T-helper 9 cell (primary cell): ENCODE measurements at regions not wholly inside any gene's neighbourhood (a gene's known extent, or its start where the extent isn't known, plus 50 kb on each side); places are given as distances from the start of the nearest gene placed in this dataset.
"Not testable (repeated sequence)": the region's sequence is repeated elsewhere in the genome, so short reads cannot be mapped to it uniquely, and the experiment has no call there.

Experiments
- DNase-seq: peaks from one replicate; pipeline ENCODE4 v3.0.0-alpha.2; 2020

DNA sequence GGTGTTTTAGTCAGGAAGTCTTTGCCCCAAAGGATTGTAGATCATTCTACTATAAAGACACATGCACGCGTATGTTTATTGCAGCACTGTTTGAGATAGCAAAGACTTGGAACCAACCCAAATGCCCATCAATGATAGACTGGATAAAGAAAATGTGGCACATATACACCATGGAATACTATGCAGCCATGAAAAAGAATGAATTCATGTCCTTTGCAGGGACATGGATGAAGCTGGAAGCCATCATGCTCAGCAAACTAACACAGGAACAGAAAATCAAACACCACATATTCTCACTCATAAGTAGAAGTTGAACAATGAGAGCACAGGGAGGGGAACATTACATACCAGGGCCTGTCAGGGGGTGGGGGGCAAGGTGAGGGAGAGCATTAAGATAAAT is 340.8 kb upstream of the TENM3 start:
- DNase-seq: not testable (repeated sequence)

DNA sequence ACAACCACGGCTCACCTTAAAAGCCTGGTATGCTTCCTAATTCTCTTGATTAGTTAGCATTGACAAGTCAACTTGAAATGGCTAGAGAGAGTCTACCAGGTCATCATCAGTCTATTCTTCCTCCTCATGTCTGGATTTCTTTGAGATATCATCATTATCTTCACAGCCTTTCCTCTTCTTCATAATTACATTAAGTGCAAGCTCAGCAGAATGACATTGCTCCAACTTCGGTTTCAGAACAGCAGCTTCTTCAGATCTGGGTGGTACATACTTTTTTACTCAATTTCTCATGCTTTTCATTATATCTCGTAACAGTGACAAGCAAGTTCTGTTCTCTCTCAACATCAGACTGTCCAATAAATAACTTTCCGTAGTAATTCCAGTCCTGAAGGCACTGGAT is 337.5 kb upstream of the TENM3 start:
- DNase-seq: no peak

DNA sequence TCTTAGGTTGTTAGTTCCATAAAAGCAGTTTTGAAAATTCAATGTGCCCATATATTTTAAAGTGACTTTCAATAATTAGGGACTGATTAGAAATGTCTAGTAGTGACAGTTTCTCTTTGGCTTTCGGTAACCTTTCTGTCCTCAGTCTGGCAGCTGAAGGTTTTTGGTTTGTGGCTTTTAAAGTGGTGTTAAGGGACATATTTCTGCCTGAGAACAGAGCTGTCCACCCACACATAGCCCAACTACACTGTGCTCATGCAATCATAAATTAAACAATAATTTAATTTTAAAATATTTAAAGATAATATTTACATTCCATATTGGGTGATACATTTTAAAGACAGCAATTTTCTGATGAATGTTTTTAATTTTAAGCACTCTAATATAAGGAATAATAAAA is 335.0 kb upstream of the TENM3 start:
- no peak for DNase-seq

DNA sequence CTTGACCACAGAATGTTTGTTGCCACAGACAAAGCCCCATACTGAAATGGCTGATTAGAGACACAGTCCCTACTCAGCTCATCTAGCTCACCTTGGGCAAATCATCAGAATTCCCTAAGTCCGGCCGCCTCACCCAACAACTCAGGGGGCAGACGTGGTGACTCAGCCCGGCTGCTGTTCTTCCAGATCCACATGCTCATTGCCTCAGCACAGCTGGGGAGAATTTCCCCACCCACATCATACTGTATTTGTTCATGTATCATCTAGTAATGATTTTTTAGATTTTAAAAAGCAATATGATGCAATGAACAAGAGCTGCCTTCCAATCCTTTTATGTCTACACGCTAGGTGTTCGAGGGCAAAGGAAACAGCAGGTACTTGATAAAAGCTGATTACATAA is 333.8 kb upstream of the TENM3 start:
- DNase-seq: no peak

DNA sequence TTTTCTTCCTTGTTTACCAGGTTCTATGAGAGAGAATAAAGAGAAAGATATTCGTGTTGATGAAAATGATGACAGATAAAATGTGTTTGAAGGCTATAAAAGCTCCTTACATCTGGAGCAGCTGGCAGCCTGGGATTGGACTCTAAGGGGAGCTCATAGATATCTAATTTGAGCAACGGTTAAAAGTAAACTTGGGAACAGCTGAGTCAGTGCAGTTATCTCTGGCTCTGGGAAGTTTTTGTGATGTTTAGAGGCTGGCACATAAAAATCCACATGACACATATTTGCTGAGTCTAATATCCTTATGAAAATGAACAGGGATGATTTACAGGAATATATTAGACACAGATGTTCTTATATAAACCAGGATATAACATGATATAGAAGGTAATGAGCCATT is 331.8 kb upstream of the TENM3 start:
- DNase-seq: no peak

DNA sequence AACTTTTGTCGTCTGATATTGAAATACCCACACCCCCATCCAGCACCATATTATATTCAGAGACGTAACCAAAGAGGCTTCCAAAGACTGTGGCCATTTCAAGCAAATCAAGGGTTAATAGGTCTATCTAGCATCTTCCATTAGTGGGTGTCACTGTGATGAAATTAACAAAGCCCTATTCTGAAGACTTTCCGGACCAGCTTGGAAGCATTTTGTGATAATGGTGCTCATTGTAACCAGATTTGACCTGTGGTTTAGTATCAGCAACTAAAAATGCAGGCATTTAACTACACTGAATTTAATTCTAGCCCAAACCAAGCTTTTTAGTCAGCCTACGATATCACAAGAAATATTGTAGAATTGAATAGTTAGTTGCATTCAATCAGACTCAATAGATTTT is 309.7 kb upstream of the TENM3 start:
- DNase-seq: no peak

DNA sequence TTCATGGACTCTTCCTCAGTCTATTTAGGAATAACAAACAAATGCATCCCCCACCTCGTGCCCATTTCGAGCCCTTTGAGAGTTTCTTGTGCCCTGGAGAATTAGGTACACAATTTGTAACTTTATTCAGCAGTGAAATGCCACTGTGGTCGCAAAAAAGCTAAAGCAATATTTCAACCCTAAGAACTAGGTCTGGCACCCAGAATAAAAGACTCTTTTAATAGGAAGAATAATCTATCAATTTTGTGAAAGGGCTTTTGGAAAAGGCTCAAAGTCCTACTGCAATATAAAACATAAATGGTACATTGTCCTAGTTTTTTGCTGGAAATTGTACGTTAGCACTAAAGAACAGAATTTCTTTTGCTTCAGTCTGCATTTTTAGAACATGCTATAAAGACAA is 304.6 kb upstream of the TENM3 start:
- DNase-seq: no peak

DNA sequence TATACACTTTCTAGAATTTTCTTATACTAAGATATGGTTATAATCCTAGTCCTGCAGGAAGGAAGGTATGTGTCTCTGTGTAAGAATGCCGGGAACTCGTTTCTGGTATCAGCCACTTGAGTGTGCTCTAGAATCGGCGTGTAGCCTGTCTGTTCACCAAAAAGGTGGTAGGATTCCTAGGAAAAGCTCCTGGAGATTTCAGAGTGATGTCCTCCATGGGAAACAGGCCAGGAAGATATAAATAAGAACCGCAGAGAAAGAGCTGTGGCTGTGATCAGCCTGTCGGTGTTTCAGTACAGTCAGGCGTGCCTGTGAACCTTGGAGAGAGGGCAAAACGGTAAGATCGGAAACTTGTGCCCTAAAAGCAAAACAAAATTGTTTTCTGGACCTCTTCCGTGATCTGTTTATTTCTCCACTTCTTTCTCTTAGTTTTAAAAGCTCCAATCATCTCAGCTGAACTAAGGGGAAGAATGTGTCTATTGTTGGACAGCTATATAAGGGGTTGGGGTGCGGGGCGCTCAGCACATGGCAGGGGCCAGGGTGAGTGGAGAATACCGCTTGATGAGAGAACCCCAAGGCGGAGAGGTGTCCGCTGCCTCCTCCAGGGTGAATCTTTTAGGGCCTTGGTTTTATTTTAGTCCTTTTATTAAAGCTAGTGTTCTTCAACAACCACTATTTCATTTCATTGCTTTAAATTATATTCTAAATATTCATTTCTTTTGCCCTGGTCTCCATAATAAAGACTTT is 303.8 kb upstream of the TENM3 start:
- DNase-seq: no peak

DNA sequence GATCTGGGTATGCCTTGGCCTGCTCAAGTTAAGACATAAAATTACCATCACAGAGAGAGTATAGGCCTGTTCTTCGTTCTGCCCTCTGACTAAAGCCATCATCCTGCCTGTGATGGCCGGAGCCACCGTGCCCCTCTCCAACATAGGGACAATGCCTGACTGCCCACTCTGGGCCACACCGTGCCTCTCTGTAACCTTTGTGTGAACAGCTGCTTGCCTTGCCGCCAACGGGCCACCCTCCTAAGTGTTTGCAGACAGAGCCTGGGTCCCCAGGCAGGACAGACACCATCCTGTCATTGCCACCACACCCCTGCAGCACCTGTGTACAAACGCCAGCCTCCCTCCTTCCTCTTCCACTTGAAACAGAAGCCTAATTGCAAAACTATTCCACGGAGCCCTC is 298.7 kb upstream of the TENM3 start:
- no peak for DNase-seq

DNA sequence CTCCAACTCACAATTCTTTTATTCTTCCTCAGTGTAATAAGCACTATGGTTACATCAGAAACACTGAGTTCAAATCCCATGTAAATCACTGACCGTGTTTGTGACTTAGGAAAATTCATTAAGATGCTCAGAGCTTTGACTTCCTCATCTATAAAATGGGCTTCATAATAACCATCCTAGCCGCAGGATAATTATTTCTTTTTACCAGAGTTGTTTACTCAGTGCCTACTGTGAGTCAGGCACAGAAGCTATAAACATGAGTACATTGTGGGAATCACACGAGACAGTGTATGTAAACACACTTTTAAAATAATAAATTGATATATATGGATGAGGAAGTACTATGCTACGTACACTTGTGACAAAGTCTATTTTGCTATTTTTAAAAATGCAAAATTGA is 296.3 kb upstream of the TENM3 start:
- no peak for DNase-seq

DNA sequence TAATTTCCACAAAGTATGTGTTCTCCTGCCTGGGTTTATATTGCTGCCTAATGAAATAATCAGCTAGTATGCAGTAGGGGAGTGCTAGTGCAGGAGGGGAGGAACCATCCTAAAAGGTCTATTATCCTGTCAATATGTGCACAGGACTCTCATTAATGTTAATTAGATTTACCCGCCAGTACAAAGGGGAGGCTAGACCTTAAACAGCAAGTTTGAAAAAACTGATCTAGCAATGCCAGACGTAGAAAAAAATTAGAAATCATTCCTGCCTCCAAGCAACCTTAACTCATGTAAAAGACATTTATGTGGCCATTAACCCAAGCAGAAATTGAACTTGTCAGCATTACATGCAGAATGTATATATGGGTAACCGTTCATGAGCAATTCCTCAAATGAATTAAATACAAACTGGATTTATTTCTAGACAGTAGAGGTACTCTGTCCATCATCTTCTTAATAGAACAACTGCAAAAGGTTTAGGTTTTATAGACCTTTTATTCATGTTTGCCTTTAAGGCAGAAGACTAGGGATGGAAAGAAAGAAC is 294.3 kb upstream of the TENM3 start:
- no peak for DNase-seq

DNA sequence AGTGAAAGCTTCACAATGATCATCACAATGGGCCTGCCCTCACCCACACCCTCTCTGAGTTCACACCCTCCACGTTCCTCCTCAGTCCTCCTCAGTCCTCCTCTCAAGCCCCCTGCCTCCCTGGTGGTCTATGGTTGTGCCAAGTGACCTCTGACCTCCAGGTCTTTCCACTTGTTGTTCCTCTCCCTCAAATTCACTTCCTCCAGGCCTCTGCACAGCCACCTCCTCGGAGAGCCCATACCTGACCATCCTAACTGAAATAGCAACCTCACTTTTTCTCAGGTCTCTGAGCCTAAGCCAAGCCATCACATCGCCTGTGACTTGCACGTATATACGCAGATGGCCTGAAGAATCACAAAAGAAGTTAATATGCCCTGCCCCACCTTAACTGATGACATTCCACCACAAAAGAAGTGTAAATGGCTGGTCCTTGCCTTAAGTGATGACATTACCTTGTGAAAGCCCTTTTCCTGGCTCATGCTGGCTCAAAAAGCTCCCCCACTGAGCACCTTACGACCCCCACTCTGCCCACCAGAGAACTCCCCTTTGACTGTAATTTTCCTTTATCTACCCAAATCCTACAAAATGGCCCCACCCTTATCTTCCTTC is 293.4 kb upstream of the TENM3 start:
- DNase-seq: no peak

DNA sequence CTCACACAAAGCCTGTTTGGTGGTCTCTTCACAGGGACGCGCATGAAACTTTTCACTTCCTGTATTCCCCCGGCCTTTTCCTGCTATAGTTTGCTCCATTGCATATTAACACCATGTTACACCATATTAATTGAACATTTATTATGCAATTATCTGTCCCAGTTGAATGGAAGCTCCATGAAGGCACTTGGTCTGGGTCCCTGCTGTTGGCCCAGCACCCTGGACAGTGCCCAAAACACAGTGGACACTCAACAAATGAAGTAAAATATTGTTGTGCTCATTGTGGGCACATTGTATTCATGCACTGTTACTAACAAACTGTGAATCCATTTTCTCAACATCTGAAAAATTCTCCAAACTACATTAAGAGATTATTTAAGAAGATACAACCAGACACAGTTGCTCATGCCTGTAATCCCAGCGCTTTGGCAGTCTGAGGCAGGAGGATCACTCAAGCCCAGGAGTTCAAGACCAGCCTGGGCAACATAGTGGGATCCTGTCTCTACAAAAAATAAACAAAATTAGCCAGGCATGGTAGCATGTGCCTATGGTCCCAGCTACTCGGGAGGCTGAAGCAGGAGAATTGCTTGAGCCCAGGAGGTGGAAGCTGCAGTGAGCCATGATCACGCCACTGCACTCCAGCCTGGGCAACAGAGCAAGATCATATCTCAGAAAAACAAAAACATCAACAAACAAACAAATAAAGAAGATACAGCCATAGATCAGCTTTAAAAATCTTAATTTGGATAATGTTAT is 292.7 kb upstream of the TENM3 start:
- no peak for DNase-seq

DNA sequence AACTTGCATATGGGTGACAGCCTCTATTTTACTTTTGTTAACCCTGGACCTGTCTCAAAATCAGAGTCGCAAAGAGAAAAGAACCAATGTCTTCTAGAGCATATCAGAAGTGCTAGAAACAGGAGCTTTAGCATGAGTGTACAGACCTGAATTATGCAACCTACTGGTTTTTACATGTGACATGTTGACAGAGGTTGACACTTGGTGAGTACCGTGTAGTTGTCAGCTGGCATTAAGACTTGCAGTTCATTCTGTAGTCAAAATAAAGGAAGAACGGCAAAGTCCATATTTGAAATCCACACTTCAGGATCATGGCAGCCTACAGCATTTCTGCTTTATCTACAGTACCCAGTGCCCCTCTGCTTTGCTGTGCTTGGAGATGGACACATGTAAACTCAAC is 291.9 kb upstream of the TENM3 start:
- no peak for DNase-seq

DNA sequence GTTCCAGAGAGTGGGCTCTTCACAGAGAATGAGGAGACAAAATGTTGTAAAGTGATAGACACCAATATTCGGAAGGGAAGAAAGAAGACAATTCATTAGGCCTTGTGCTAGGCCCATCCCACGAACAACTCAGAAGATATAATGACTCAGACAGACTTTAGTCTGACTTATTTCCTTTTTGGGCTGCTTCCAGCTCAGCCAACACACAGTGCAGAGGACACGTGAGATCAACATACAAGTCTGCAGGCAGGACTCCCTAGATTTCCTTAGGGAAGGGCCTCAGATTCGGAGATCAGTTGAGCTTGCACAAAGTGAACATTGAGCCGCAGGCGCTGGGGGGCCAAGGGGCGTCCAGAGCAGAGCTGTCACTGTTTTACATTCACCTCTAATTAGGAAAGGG is 290.7 kb upstream of the TENM3 start:
- DNase-seq: no peak

DNA sequence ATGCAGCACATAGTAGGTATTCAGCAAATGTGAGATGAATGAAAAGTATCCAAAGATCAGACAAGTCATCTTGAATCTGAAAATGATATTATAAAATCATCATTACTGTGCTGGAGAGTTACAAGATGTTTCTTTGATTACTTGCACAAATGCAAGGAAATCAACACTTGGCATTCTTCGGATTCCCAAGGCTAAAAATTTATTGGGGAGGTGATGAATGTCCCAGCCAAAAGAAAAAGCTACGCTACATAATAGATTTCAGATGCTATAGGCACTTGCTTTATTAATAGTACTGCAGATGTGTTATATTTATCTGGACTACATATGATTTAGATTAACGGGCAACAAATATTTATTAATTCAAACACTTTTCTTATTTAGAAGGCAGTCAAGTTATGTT is 286.7 kb upstream of the TENM3 start:
- DNase-seq: no peak

DNA sequence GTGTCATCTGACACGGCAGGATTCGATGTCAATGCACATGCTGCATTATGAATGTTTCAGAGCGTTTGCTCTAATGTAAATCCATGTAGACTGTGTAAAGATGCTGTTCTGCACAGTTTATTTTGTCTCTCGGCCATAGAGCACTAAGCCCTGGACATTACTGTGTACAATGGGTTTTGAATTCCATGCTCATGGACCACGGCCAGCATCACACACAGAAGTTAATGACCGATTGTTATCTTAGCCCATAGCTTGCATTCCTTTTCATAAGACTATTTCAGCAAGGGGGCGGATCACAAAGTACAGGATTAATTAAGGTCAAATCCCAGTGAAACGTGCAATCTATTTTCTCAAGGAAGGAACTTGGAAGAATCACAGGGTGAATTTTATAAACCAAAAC is 286.1 kb upstream of the TENM3 start:
- no peak for DNase-seq

DNA sequence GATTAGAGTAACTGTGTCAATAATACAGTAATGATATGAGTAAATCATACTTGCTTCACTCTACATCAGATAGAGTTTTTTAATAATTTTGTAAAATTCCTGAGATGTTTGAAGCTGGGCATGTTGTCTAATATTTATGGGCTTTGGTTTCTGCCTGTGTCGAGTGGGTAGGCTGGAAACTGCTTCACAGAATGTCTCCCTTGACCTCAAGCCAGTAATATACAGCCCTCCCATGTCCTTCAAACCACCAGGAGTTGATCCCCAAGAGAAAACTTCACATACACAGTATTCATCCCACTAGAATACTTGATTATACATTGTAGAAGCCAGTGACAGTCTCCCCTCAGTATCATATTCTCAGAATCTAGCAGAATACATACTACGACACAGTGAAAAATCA is 284.8 kb upstream of the TENM3 start:
- DNase-seq: no peak

DNA sequence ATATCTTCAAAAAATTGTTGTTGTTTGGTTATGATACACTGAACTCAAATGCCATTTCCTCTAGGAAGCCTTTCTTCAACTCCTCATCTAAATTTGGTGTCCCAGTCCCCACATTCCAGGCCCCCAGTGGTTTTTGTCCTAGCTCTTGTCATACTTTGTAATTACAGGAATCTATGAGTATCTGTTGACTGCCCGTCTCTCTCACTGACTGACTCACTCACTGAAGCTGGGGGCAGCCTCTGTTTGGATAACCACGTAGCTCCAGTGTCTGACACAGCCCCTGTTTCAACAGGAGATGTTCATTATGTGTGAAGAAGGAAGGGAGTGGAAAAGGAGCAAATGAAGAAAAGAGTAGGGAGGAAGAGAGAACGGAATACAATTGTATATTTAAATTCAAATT is 284.1 kb upstream of the TENM3 start:
- DNase-seq: no peak

DNA sequence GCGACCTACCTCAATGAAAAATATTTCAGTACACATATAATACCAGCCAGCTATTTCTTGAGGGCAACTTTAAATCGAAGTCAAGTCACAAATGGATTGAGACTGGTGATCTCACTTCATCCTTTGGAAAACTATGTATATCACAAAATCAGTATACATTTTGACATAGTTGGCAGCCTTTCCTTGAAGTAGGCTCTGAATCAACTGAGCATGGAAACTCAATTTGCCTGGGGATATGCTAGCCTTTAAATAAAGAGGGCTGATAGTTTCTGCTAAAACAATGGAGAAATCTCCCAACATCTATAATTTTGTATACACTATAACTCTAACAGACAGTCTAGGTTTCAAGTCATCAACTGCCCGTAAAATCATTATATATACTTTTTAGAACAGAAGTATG is 282.8 kb upstream of the TENM3 start:
- DNase-seq: no peak

DNA sequence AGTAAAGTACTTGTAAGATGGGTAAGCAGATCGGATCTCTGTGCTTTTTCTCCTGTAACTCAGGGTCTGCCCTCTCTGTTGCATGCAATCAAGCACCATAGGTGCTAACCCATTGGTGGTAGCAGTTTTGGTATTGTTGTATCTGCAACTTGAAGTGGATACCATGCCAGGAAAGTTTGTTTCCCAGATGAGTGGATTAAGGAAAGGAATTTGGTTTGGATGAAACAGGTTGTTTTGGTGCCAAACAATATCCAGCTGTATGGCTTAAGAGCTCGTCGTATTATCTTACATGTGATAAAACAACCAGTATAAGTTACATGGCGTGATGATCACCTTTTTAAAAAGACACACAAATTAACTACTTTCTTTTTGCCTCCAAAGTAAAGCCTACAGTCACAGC is 280.9 kb upstream of the TENM3 start:
- no peak for DNase-seq

DNA sequence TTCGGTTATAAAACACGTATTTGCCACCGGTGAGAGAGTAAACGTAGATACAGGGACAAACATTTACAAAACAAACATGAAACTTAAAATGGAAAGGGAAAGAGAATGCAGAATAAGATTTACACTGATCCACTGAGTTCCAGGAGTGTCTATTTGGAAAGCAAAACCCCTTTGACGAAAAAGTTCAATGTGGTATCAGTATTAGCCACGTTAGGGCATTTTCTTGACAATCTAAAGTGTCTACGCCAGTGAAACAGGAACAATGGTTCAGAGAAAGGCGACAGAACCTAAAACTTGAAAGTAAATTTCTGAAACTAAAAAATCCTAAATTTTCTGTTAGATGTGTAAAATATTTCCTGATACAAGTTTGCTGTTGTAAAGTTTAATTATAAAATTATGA is 278.5 kb upstream of the TENM3 start:
- no peak for DNase-seq

DNA sequence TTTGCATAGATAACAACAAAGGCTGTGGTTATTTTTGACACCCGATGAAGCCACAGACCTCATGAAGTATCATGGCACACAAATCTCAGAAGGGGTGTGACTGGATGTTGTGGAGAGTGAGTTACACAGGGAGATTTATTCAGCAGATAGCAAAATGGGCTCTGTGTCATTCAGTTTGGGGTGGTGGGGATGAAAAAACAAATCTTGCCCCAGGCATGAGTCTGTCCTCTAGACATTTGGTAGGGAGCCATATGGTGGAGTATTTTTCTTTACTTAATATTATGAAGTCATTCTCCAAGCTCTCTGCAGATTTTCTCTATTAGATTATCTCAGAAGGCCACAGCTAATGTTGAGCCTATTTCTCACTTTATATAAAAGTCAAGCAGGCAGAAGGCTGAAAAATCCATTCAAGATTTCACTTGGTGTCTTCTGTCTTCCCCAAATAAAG is 277.1 kb upstream of the TENM3 start:
- DNase-seq: no peak

DNA sequence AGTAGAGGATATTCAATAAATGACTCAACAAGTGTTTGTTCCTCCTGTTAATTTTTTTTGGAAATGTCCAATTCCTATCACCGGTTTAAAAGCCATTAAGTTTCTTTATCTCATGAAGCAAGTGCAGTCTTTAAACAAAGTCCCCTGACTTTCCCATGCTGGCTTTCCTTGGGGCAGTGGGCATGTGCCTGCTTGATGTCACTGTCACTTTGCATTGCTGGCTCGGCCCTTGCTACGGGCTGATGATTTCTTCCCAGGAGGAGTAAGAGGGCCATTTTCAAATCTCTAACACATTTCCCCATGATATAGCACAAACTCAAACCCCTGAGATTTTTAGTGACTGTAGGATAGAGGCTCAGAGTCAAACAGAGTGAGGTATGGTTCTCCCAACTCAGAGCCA is 275.8 kb upstream of the TENM3 start:
- DNase-seq: no peak
